OCI-LY1 (cell line): ENCODE measurements at regions not wholly inside any gene's neighbourhood (a gene's known extent, or its start where the extent isn't known, plus 50 kb on each side); places are given as distances from the start of the nearest gene placed in this dataset.

Experiments used
- H2AFZ ChIP-seq: fragments of 200-600 bp; sonication (generic), shearing (Covaris generic); 2 replicates; pipeline ENCODE4 v1.6.0; 2014; ENCODE audit warnings: antibody characterized with exemption, mild to moderate bottlenecking, low read length
- H3F3A ChIP-seq: fragments of 200-600 bp; sonication (generic), shearing (Covaris generic); 2 replicates; pipeline ENCODE4 v1.6.0; 2014; ENCODE audit warnings: mild to moderate bottlenecking, antibody characterized with exemption, low read length, moderate library complexity; ENCODE audit not compliant: insufficient read depth
- H3K27ac ChIP-seq: fragments of 200-600 bp; sonication (generic); 2 replicates; pipeline ENCODE4 v1.5.1; 2014; ENCODE audit warnings: low read length, mixed run types, mild to moderate bottlenecking, low read depth; ENCODE audit not compliant: poor library complexity, severe bottlenecking
- H3K27me3 ChIP-seq: fragments of 200-600 bp; sonication (generic); 2 replicates; pipeline ENCODE4 v1.6.0; 2014; ENCODE audit warnings: antibody characterized with exemption, mild to moderate bottlenecking, low read length, moderate library complexity; ENCODE audit not compliant: insufficient read depth
- H3K36me3 ChIP-seq: fragments of 200-600 bp; sonication (generic); 2 replicates; pipeline ENCODE4 v1.6.1; 2014; ENCODE audit warnings: mild to moderate bottlenecking, antibody characterized with exemption, low read length, moderate library complexity, mixed read lengths; ENCODE audit not compliant: insufficient read depth
- H3K4me1 ChIP-seq: fragments of 200-600 bp; sonication (generic); 2 replicates; pipeline ENCODE4 v1.5.1; 2014; ENCODE audit warnings: mild to moderate bottlenecking, low read length, moderate library complexity; ENCODE audit not compliant: insufficient read depth, severe bottlenecking
- H3K4me2 ChIP-seq: fragments of 200-600 bp; sonication (generic), shearing (Covaris generic); 2 replicates; pipeline ENCODE4 v1.6.1; 2014; ENCODE audit warnings: low read length
- H3K4me3 ChIP-seq: fragments of 200-600 bp; sonication (generic); 2 replicates; pipeline ENCODE4 v1.5.1; 2014; ENCODE audit warnings: low read length, low read depth, mild to moderate bottlenecking, mixed read lengths; ENCODE audit not compliant: poor library complexity, severe bottlenecking
- H3K79me2 ChIP-seq: fragments of 200-600 bp; shearing (Covaris generic); 2 replicates; pipeline ENCODE4 v1.6.1; 2016; ENCODE audit warnings: mixed run types, low read length, mixed read lengths; ENCODE audit not compliant: insufficient read depth
- H3K9ac ChIP-seq: fragments of 200-600 bp; sonication (generic), shearing (Covaris generic); 2 replicates; pipeline ENCODE4 v1.6.1; 2014; ENCODE audit warnings: mild to moderate bottlenecking, low read length, mixed read lengths
- H3K9me2 ChIP-seq: fragments of 200-600 bp; sonication (generic), shearing (Covaris generic); 2 replicates; pipeline ENCODE4 v1.6.1; 2014; ENCODE audit warnings: low read depth, mild to moderate bottlenecking, low read length, mixed read lengths
- H3K9me3 ChIP-seq: fragments of 200-600 bp; shearing (Covaris generic); 2 replicates; pipeline ENCODE4 v1.6.1; 2014; ENCODE audit warnings: low read length, mixed read lengths
- H4K20me1 ChIP-seq: fragments of 200-600 bp; sonication (generic), shearing (Covaris generic); 2 replicates; pipeline ENCODE4 v1.6.0; 2016; ENCODE audit warnings: mild to moderate bottlenecking, low read length; ENCODE audit not compliant: insufficient read depth
- EZH2 ChIP-seq: fragments of 200-600 bp; sonication (generic), shearing (Covaris generic); IDR thresholded peaks from 2 replicates; pipeline ENCODE4 v1.8.0; 2017; ENCODE audit warnings: borderline replicate concordance, mixed run types, mild to moderate bottlenecking, antibody characterized with exemption, low read length, moderate library complexity, mixed read lengths
- TF ChIP-seq, protein P1 (sequence below): fragments of 200-600 bp; sonication (generic), shearing (Covaris generic); IDR thresholded peaks from 2 replicates; pipeline ENCODE4 v1.5.1; 2017; ENCODE audit warnings: mild to moderate bottlenecking, antibody characterized with exemption, low read length, moderate library complexity, mixed read lengths

GRCh38 chr7:68384581-68384980, 1213.7 kb upstream of the AUTS2 start:
- no peaks in the 10 kb centered on the region for H3K4me1 ChIP-seq
- TF ChIP-seq, protein P1, sequence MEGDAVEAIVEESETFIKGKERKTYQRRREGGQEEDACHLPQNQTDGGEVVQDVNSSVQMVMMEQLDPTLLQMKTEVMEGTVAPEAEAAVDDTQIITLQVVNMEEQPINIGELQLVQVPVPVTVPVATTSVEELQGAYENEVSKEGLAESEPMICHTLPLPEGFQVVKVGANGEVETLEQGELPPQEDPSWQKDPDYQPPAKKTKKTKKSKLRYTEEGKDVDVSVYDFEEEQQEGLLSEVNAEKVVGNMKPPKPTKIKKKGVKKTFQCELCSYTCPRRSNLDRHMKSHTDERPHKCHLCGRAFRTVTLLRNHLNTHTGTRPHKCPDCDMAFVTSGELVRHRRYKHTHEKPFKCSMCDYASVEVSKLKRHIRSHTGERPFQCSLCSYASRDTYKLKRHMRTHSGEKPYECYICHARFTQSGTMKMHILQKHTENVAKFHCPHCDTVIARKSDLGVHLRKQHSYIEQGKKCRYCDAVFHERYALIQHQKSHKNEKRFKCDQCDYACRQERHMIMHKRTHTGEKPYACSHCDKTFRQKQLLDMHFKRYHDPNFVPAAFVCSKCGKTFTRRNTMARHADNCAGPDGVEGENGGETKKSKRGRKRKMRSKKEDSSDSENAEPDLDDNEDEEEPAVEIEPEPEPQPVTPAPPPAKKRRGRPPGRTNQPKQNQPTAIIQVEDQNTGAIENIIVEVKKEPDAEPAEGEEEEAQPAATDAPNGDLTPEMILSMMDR: no peak
- no peak for TF ChIP-seq EZH2
- H3K9me2 ChIP-seq: no peaks in the 10 kb centered on the region
- H3K79me2 ChIP-seq: no peaks in the 10 kb centered on the region
- no peaks in the 10 kb centered on the region for H3K27me3 ChIP-seq
- H3K4me2 ChIP-seq: no peak overlapping the region
- H4K20me1 ChIP-seq: no peaks in the 10 kb centered on the region
- H3F3A ChIP-seq: no peaks in the 10 kb centered on the region
- no peak overlapping the region for H3K4me3 ChIP-seq
- H3K9me3 ChIP-seq: 0 out of 2 replicates have a peak, but pooled peaks cover 3% of the 10 kb centered on the region
- H3K9ac ChIP-seq: no peak overlapping the region
- H3K27ac ChIP-seq: no peak overlapping the region
- no peaks in the 10 kb centered on the region for H3K36me3 ChIP-seq
- no peak overlapping the region for H2AFZ ChIP-seq

DNA sequence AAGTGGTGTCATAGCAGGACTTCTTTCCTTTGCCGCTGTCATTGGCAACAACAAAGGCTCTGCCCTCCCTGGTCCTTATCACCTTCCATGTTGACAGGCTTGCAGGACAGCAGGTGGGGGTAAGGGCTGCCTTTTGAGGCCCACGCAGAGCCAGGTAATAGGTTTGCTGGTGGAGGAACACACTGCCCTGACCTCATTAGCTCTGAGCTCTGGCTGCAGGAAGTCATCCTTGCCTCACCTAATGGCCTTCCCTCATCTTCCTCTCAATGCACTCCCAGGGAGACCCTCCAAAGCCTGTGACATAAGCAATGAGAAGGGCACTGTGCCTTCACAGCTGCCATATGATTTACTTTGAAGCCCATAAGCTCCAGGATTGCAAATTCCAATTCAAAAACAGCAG, 1205.2 kb upstream of the AUTS2 start:
- no peaks in the 10 kb centered on the region for H3K9me2 ChIP-seq
- H3K4me3 ChIP-seq: no peak overlapping the region
- no peaks in the 10 kb centered on the region for H3K4me1 ChIP-seq
- H3K9me3 ChIP-seq: no peaks in the 10 kb centered on the region
- no peaks in the 10 kb centered on the region for H3K27me3 ChIP-seq
- TF ChIP-seq EZH2: no peak
- TF ChIP-seq, protein P1: no peak
- no peak overlapping the region for H3K9ac ChIP-seq
- no peaks in the 10 kb centered on the region for H3K36me3 ChIP-seq
- H2AFZ ChIP-seq: no peak overlapping the region
- H3K27ac ChIP-seq: no peak overlapping the region
- H3K4me2 ChIP-seq: no peak overlapping the region
- no peaks in the 10 kb centered on the region for H4K20me1 ChIP-seq
- no peaks in the 10 kb centered on the region for H3F3A ChIP-seq
- no peaks in the 10 kb centered on the region for H3K79me2 ChIP-seq

DNA sequence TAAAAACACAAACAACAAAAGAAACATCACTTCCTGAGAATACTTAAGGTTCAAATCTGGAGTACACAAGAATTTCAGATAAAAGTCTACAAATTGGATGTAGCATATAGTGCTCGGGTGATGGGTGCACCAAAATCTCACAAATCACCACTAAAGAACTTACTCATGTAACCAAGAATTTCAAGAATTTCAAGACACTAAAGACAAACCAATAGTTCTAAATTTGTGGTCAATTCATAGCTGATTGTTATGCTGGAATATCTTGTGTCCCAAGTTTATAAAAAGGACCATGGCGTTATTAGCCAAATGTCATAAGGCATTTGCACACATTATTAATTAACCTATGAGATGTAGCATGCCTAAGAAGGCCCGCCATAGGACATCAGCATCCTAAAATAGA, 1204.1 kb upstream of the AUTS2 start:
- Histone ChIP-seq H3K27ac (no peak overlapping the region), H2AFZ (no peak overlapping the region), H3K36me3 (no peaks in the 10 kb centered on the region), H3K9ac (no peak overlapping the region), H3K27me3 (no peaks in the 10 kb centered on the region), H3K9me2 (no peaks in the 10 kb centered on the region), H3K9me3 (no peaks in the 10 kb centered on the region), H3K4me3 (no peak overlapping the region), H3K4me2 (no peak overlapping the region), H3K79me2 (no peaks in the 10 kb centered on the region), H4K20me1 (no peaks in the 10 kb centered on the region), H3K4me1 (no peaks in the 10 kb centered on the region), H3F3A (no peaks in the 10 kb centered on the region)
- TF ChIP-seq, protein P1: no peak
- TF ChIP-seq EZH2: no peak
